LNCaP clone FGC (cell line): ENCODE measurements at regions not wholly inside any gene's neighbourhood (a gene's known extent, or its start where the extent isn't known, plus 50 kb on each side); places are given as distances from the start of the nearest gene placed in this dataset.
"Not testable (repeated sequence)": the region's sequence is repeated elsewhere in the genome, so short reads cannot be mapped to it uniquely, and the experiment has no call there.

ENCODE experiments used
- DNase-seq: peaks from one replicate; pipeline ENCODE4 v3.0.0-alpha.2; 2011; ENCODE audit warnings: low read depth
- H3K4me3 ChIP-seq: 2 replicates; pipeline ENCODE4 v1.5.1; 2011; ENCODE audit warnings: mild to moderate bottlenecking, low read depth, low read length, control low read depth
- CTCF ChIP-seq: IDR thresholded peaks from 2 replicates; pipeline ENCODE4 v1.5.1; 2012; ENCODE audit warnings: mild to moderate bottlenecking; ENCODE audit not compliant: control insufficient read depth, insufficient read depth; ENCODE audit errors: extremely low read depth

- no peak for DNase-seq
- H3K4me3 ChIP-seq: no peak overlapping the region
- no peak for TF ChIP-seq CTCF
Observed at GRCh38 chr1:79896140-79896539, 889.6 kb upstream of the ADGRL4 start.

- TF ChIP-seq CTCF: no peak
- DNase-seq: no peak
- no peak overlapping the region for H3K4me3 ChIP-seq
Observed at GRCh38 chr1:79895573-79895972, 889.0 kb upstream of the ADGRL4 start.

GRCh38 chr1:79894129-79894528 lies 887.6 kb upstream of the ADGRL4 start:
- not testable (repeated sequence) for DNase-seq

GRCh38 chr1:79887059-79887458 lies 880.5 kb upstream of the ADGRL4 start:
- DNase-seq: no peak
- H3K4me3 ChIP-seq: no peak overlapping the region
- TF ChIP-seq CTCF: no peak

More at GRCh38 chr1:79894129-79894528, 887.6 kb upstream of the ADGRL4 start:
- not testable (repeated sequence) for H3K4me3 ChIP-seq

GRCh38 chr1:79885101-79885500 lies 878.6 kb upstream of the ADGRL4 start:
- no peak for TF ChIP-seq CTCF
- no peak for DNase-seq
- H3K4me3 ChIP-seq: no peak overlapping the region

- no peak for TF ChIP-seq CTCF
- no peak overlapping the region for H3K4me3 ChIP-seq
- no peak for DNase-seq
Observed at GRCh38 chr1:79877086-79877485, 870.6 kb upstream of the ADGRL4 start.

GRCh38 chr1:79875187-79875586 lies 868.7 kb upstream of the ADGRL4 start:
- no peak for TF ChIP-seq CTCF
- DNase-seq: no peak
- no peak overlapping the region for H3K4me3 ChIP-seq
